CD4-positive, alpha-beta T cell treated with Interferon alpha-2 for 1 hour (primary cell): ENCODE measurements at regions not wholly inside any gene's neighbourhood (a gene's known extent, or its start where the extent isn't known, plus 50 kb on each side); places are given as distances from the start of the nearest gene placed in this dataset.

Experiments
- DNase-seq, 2 donors: peaks; one replicate each; pipeline ENCODE4 v3.0.0-alpha.2; 2020 to 2022

GRCh38 chr3:14288833-14289451, 110.3 kb downstream of the LSM3 start:
- DNase-seq: no peak

GRCh38 chr3:14289590-14290461, 111.2 kb downstream of the LSM3 start:
- no peak for DNase-seq

- DNase-seq: no peak
Measured at GRCh38 chr3:14290631-14291385, 111.6 kb upstream of the SLC6A6 start.

GRCh38 chr3:14295037-14295436, 107.4 kb upstream of the SLC6A6 start:
- no peak for DNase-seq

- no peak for DNase-seq
Measured at GRCh38 chr3:14295801-14296200, 106.6 kb upstream of the SLC6A6 start.

GRCh38 chr3:14297305-14297704, 105.1 kb upstream of the SLC6A6 start:
- DNase-seq: no peak

- DNase-seq: no peak
Measured at GRCh38 chr3:14297784-14298236, 104.6 kb upstream of the SLC6A6 start.

GRCh38 chr3:14298442-14298841, 104.0 kb upstream of the SLC6A6 start:
- no peak for DNase-seq

- DNase-seq: no peak
Measured at GRCh38 chr3:14298991-14299555, 103.3 kb upstream of the SLC6A6 start.

- no peak for DNase-seq
Measured at GRCh38 chr3:14299767-14300166, 102.6 kb upstream of the SLC6A6 start.

- DNase-seq: no peak
Measured at GRCh38 chr3:14300721-14301399, 101.5 kb upstream of the SLC6A6 start.

- DNase-seq: no peak
Measured at GRCh38 chr3:14301558-14301957, 100.8 kb upstream of the SLC6A6 start.

GRCh38 chr3:14303336-14304100, 98.9 kb upstream of the SLC6A6 start:
- DNase-seq: no peak

GRCh38 chr3:14304101-14305045, 98.0 kb upstream of the SLC6A6 start:
- DNase-seq: no peak

- DNase-seq: no peak
Measured at GRCh38 chr3:14305324-14305723, 97.1 kb upstream of the SLC6A6 start.

- DNase-seq: no peak
Measured at GRCh38 chr3:14306142-14306541, 96.3 kb upstream of the SLC6A6 start.

GRCh38 chr3:14307656-14308302, 94.6 kb upstream of the SLC6A6 start:
- no peak for DNase-seq

GRCh38 chr3:14311729-14312128, 90.7 kb upstream of the SLC6A6 start:
- no peak for DNase-seq

- DNase-seq: no peak
Measured at GRCh38 chr3:14312375-14312774, 90.0 kb upstream of the SLC6A6 start.

GRCh38 chr3:14317057-14317553, 85.3 kb upstream of the SLC6A6 start:
- DNase-seq: no peak
